BJ (cell line): ENCODE measurements at regions not wholly inside any gene's neighbourhood (a gene's known extent, or its start where the extent isn't known, plus 50 kb on each side); places are given as distances from the start of the nearest gene placed in this dataset.

Experiments
- CTCF ChIA-PET: fragments of 350-600 bp; formaldehyde crosslinking; extraction: SDS; loops from one replicate; lab custom pipeline; 2021; ENCODE audit warnings: antibody characterized with exemption, inconsistent platforms; lab: Yijun Ruan, JAX
- POLR2A ChIA-PET: fragments of 300-600 bp; sonication (Branson Sonifier 250); formaldehyde crosslinking; extraction: SDS; loops from one replicate; lab custom pipeline; 2021; ENCODE audit warnings: antibody characterized with exemption; lab: Charles Lee
- DNase-seq: peaks from one replicate; pipeline ENCODE4 v3.0.0-alpha.2; 2011; ENCODE audit warnings: low read depth
- H3K27me3 ChIP-seq: 2 replicates; pipeline ENCODE4 v1.6.0; 2011; ENCODE audit warnings: low read length; ENCODE audit not compliant: control insufficient read depth, insufficient read depth
- H3K36me3 ChIP-seq: 2 replicates; pipeline ENCODE4 v1.5.1; 2011; ENCODE audit warnings: low read length; ENCODE audit not compliant: control insufficient read depth, insufficient read depth
- H3K4me3 ChIP-seq: 2 replicates; pipeline ENCODE4 v1.5.1; 2011; ENCODE audit warnings: low read depth, mild to moderate bottlenecking, control low read depth, low read length
- TF ChIP-seq, protein P1 (sequence below): IDR thresholded peaks from 2 replicates; pipeline ENCODE4 v1.5.1; 2011; ENCODE audit warnings: low read depth, mild to moderate bottlenecking, control low read depth, inconsistent platforms, low read length, moderate library complexity; ENCODE audit not compliant: insufficient read depth

DNA sequence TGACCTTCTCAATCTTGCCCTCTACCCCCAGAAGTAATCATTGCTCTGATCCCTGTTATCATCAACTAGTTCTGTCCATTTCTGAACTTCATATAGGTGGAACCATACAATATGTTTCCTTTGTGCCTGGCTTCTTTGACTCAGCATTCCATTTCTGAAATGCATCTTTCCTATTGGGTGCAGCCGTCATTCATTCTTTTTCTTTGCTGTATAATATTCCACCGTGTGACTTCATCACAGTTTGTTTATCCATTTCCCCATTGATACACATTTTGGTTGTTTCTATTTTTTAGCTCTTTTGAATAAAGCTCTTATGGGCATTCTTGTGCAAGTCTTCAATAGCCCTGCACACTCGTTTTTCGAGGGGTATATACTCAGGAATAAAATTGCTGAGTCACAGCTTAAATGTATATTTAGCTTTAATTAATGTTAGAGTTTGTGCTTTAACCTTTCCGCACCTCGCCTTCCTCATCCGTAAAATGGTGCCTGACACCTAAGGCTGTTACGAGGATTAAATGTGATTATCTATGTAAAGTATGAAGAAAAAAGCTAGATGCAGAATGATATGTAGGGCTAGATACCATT, 491.6 kb downstream of the MIAT start:
- Histone ChIP-seq H3K4me3 (no peak overlapping the region), H3K36me3 (no peaks in the 10 kb centered on the region), H3K27me3 (peaks cover 2% of the 10 kb centered on the region; the same call in 1 of the 2 replicates)
- CTCF ChIA-PET = no interaction called here
- POLR2A ChIA-PET = no interaction called here
- TF ChIP-seq, protein P1, sequence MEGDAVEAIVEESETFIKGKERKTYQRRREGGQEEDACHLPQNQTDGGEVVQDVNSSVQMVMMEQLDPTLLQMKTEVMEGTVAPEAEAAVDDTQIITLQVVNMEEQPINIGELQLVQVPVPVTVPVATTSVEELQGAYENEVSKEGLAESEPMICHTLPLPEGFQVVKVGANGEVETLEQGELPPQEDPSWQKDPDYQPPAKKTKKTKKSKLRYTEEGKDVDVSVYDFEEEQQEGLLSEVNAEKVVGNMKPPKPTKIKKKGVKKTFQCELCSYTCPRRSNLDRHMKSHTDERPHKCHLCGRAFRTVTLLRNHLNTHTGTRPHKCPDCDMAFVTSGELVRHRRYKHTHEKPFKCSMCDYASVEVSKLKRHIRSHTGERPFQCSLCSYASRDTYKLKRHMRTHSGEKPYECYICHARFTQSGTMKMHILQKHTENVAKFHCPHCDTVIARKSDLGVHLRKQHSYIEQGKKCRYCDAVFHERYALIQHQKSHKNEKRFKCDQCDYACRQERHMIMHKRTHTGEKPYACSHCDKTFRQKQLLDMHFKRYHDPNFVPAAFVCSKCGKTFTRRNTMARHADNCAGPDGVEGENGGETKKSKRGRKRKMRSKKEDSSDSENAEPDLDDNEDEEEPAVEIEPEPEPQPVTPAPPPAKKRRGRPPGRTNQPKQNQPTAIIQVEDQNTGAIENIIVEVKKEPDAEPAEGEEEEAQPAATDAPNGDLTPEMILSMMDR = no peak
- no peak for DNase-seq

DNA sequence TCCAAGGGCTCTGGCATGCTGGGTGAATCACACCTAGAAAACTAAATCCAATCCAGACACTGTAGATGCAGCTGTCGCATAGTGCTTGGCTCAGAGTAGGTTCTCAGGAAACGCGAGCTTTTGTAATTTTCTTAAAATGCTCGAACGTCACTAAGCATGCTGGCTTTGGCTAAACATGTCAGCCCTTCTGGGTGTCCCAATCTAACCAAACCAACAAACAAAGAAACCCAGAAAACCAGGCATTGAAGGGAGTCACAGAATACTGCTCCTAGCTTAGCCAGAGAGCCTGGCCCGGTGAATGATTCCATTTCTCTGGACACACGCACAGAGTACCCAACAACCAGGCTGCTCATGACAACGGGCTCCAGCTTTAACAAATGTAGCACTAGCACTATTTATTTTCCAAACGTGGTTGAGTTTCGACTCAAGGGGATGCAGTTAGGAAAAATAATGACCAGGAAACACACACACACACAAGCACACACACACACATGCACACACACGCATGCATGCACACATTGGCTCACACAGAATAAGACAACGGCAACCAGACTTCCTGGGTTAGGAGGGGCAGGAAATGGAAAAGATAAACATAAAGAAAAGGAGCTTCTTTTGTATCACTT, 492.6 kb downstream of the MIAT start:
- TF ChIP-seq, protein P1 = no peak
- ChIA-PET POLR2A (no interaction called here), CTCF (no interaction called here)
- H3K36me3 ChIP-seq = no peaks in the 10 kb centered on the region
- DNase-seq = no peak
- peaks cover 2% of the 10 kb centered on the region; the same call in 1 of the 2 replicates for H3K27me3 ChIP-seq
- H3K4me3 ChIP-seq = no peak overlapping the region

DNA sequence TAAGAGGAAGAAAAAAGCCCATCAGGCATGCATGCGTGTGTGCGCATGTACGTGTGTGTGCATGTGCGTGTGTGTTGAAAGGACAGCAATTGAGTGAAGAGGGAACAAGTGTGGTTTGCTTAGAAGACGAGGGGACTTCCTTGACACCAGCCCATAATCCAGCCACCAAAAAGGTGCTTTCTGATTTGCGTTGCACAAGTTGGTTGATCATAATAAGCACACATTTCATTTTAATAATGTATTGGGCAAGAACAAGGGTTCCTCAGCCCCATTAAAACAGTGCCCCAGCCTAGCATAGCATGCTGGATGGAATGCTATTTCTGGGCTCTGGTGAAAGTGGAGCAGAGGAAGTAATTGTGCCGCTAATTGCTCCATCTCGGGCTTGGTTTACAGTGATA, 493.2 kb downstream of the MIAT start:
- H3K4me3 ChIP-seq = no peak overlapping the region
- CTCF ChIA-PET = interaction anchor here (0.6 to 2.1 kb wide), 2 partner anchors 12 to 40 kb away, joined by 3 to 5 read pairs; no protein-coding TSS in a partner anchor
- no peak for DNase-seq

DNA sequence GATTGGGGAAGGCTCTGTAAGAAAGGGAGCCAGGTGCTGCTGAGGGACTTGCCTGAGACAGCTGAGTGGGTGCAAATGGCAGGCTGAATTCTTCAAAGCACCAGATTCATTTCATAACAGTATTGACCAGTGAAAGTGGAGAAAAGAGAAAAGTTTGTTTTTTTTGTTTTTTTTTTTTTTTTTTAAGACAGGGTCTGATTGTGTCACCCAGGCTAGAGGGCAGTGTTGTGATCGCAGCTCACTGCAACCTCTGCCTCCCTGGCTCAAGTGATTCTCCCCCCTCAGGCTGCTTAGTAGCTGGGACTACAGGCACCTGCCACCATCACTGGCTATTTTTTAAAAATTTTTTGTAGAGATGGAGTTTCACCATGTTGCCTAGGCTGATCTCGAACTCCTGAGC, 494.0 kb downstream of the MIAT start:
- Histone ChIP-seq H3K27me3 (no peaks in the 10 kb centered on the region; the same call in 1 of the 2 replicates), H3K4me3 (no peak overlapping the region), H3K36me3 (no peaks in the 10 kb centered on the region)
- TF ChIP-seq, protein P1 = no peak
- ChIA-PET POLR2A (no interaction called here), CTCF (interaction anchor here (0.6 to 2.1 kb wide), 4 partner anchors 11 to 313 kb away, joined by 3 to 5 read pairs (median 4); no protein-coding TSS in a partner anchor)
- DNase-seq = no peak

More for the DNA sequence above, 493.2 kb downstream of the MIAT start:
- Histone ChIP-seq H3K36me3 (no peaks in the 10 kb centered on the region), H3K27me3 (peaks cover 2% of the 10 kb centered on the region; the same call in 1 of the 2 replicates)
- POLR2A ChIA-PET = no interaction called here
- TF ChIP-seq, protein P1 = no peak

DNA sequence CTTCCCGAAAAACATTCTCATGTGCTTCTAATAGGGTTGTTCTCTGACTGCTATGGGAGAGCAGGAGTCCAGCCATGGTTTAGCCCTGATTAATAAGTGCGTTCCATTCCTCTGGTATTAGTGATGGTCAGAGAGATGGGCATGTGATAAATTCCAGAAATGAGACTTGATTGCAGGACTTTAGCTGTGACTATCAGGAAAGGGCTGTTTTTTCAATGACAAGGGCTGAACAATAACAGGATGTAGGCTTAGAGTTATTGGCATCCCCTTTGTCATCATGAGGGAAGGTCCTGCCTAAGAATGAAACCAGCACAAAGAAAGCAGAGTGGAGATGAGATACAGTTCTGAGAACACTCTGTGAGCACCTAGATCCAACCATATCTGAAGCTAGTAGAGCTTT, 494.6 kb downstream of the MIAT start:
- ChIA-PET CTCF (interaction anchor here (1.1 to 2.1 kb wide), 2 partner anchors 10 to 13 kb away, joined by 3 to 5 read pairs; no protein-coding TSS in a partner anchor), POLR2A (no interaction called here)
- Histone ChIP-seq H3K4me3 (no peak overlapping the region), H3K36me3 (no peaks in the 10 kb centered on the region), H3K27me3 (no peaks in the 10 kb centered on the region; the same call in 1 of the 2 replicates)
- no peak for DNase-seq
- TF ChIP-seq, protein P1 = no peak
